NCI-H1092 treated with DMSO at 0.1 percent for 48 hours (cell line): ENCODE measurements at regions not wholly inside any gene's neighbourhood (a gene's known extent, or its start where the extent isn't known, plus 50 kb on each side); places are given as distances from the start of the nearest gene placed in this dataset.

Experiments
- DNase-seq: peaks from one replicate; lab custom pipeline; 2025; lab: John Stamatoyannopoulos, UW

- no peak for DNase-seq
Observed at GRCh38 chr18:28715206-28715605, 538.3 kb upstream of the CDH2 start.

- DNase-seq = no peak
Observed at GRCh38 chr18:28714498-28714897, 537.6 kb upstream of the CDH2 start.

GRCh38 chr18:28712796-28713425, 536.0 kb upstream of the CDH2 start:
- DNase-seq = no peak

GRCh38 chr18:28712172-28712571, 535.2 kb upstream of the CDH2 start:
- DNase-seq = no peak

GRCh38 chr18:28711096-28711495, 534.2 kb upstream of the CDH2 start:
- DNase-seq = no peak

GRCh38 chr18:28707006-28707405, 530.1 kb upstream of the CDH2 start:
- DNase-seq = no peak

- no peak for DNase-seq
Observed at GRCh38 chr18:28706397-28706796, 529.5 kb upstream of the CDH2 start.

GRCh38 chr18:28705482-28705881, 528.6 kb upstream of the CDH2 start:
- DNase-seq = no peak

- DNase-seq = no peak
Observed at GRCh38 chr18:28692337-28692736, 515.4 kb upstream of the CDH2 start.

GRCh38 chr18:28691496-28691840, 514.5 kb upstream of the CDH2 start:
- DNase-seq = no peak

GRCh38 chr18:28690836-28691495, 514.0 kb upstream of the CDH2 start:
- DNase-seq = no peak

- no peak for DNase-seq
Observed at GRCh38 chr18:28690100-28690499, 513.2 kb upstream of the CDH2 start.

- DNase-seq = no peak
Observed at GRCh38 chr18:28689588-28689987, 512.7 kb upstream of the CDH2 start.

- DNase-seq = no peak
Observed at GRCh38 chr18:28684746-28685355, 507.9 kb upstream of the CDH2 start.

GRCh38 chr18:28682912-28683311, 506.0 kb upstream of the CDH2 start:
- DNase-seq = no peak

GRCh38 chr18:28669165-28669564, 492.2 kb upstream of the CDH2 start:
- DNase-seq = no peak

GRCh38 chr18:28666216-28666615, 489.3 kb upstream of the CDH2 start:
- no peak for DNase-seq

- no peak for DNase-seq
Observed at GRCh38 chr18:28657961-28658360, 481.0 kb upstream of the CDH2 start.

- no peak for DNase-seq
Observed at GRCh38 chr18:28652654-28653053, 475.7 kb upstream of the CDH2 start.

GRCh38 chr18:28651298-28651697, 474.4 kb upstream of the CDH2 start:
- DNase-seq = no peak

GRCh38 chr18:28650860-28651259, 473.9 kb upstream of the CDH2 start:
- DNase-seq = no peak

- no peak for DNase-seq
Observed at GRCh38 chr18:28647961-28648360, 471.0 kb upstream of the CDH2 start.

- DNase-seq = no peak
Observed at GRCh38 chr18:28637897-28638296, 461.0 kb upstream of the CDH2 start.

- DNase-seq = no peak
Observed at GRCh38 chr18:28635530-28635929, 458.6 kb upstream of the CDH2 start.
